Hematopoietic multipotent progenitor cell (in vitro differentiated cells): ENCODE measurements at regions not wholly inside any gene's neighbourhood (a gene's known extent, or its start where the extent isn't known, plus 50 kb on each side); places are given as distances from the start of the nearest gene placed in this dataset.
A peak's percentile ranks its signal among the peaks of the same experiment; 100 is the strongest.

Experiments used
- DNase-seq, 3 donors: peaks; one replicate each; pipeline ENCODE4 v3.0.0-alpha.2; 2011 to 2015; ENCODE audit warnings: low read depth in 2 of 3, low spot score in 2 of 3

GRCh38 chr19:32252333-32252669, 93.1 kb upstream of the ZNF507 start:
- DNase-seq, result no peak

DNA sequence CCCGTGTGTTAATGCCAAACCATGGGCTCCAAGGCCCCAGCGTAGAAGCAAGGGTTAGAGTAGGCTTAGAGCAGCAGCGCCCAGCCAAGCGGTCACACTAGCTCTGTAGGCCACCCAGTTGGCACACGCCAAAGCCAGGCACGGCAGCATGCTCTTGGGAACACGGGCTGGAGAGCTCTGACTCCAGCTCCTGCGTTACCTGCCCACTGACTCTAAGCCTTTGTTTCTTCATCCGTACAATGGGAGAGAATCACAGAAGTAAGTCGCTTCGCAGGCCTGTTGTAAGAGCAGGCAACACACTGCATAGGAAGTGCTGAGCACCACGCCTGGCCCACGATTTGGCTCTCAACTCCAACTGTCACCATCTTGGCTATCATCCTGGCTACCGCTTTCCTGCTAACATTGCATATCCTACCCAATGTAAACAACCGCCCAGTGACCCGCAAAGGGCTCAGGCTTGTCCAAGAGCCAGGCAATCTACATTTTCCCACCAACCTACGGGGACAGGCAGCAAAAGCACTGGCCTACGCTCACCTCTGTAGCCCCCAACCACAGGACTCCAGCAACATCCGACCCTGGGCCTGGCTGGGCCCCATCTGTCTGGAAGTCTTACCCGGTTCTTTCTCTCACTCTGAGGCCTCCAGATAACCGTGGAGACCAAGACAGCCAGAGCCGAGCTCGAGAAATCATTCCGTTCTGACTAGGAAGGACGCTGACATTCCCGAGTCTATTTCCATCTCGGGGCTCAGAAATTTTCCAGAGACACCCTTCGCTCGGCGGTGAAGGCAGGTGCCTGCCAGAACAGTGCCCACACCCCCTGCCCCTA, 91.5 kb upstream of the ZNF507 start:
- DNase-seq, result no peak

- DNase-seq, result no peak
These were observed 90.9 kb upstream of the ZNF507 start for GRCh38 chr19:32254509-32254890.

DNA sequence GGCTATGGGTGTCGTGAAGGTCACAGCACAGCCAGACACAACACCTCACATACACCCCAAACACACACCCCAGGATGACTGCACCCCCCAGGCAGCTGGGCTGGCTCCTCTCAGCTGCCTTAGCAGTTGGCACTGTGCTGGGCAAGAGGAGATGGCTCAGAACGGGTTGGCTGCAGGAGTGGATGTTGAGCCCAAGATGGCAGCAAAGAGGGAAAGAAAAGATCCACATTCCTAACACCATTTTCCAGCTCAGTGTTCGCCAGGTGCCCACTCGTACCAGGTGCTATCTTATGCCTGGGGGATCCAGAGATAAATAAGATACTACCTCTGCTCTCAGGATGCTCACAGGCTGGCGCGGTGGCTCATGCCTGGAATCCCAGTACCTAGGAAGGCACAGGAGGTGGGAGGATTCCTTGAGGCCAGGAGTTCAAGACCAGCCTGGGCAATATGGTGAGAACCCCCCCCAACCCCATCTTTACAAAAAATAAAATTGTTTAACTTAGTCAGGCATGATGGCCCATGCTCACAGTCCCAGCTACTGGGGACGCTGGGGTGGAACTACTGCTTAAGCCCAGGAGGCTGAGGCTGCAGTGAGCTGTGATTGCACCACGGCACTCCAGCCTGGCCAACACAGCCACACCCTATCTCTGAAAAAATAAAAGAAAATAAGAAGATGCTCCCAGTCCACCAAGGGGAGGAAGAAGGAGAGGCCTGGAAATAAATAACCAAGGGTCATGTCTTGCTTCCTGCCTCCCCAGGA, 89.7 kb upstream of the ZNF507 start:
- no peak for DNase-seq

DNA sequence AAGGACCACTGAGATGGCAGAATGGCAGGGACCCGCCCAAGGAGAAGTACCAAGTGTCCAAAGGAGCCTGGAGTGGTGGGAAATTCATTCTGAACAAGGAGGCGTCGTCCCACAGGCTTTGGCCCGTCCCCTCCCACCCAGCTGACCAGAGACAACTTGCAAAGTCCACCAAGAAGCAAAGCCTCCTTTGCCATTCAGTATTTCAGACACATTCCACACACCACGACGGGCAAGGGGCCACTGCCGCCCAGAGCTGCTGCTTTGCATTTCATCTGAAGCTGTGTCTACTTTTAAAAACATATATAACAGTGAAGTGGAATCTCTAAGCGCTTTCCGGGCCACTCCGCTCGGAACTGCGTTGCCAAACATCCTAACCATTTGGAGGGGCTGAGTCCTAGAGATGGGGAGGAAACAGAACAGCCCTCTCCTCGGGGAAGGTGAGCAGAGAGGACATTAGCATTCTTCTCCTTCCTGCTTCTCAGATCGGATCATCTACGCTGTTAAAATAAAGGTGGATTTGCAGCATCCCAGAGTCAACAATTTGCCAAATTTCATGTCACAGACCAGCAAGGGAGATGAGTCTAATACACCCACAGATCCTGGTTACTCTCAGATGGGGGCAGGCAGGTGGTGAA, 89.0 kb upstream of the ZNF507 start:
- no peak for DNase-seq

DNA sequence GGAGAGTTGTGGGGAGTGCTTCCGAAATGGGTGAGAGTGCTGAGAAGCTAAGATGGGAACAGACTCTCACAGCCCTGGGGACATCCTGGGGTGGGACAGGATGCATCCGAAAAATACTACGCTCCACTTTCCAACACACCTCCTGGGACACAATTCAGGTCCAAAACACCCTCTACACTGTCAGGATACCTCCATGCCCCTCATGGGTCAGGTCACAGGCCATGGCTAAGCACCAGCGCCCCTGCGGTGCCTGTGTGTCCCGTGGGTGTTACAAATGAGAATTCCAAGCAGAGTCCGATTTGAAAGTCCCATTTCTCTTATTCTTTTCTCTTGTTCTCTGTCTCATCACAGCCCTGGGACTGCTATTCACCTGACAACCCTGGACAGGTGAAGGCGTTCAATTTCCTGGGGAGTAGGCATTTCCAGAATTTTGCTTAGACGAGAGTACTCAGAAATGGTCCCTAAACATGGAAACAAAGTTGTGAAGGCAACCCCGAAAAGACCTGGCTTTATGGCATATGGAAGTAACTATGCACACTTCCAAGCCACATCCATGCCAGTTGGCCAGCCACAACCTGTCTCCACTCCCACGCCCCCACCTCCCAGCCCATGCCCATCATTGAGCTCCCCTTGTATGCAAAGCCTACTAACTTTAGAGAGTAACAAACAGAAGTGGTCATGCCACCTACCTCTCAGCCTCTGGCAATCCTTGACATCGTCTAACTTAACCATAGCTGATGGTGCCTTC, 87.9 kb upstream of the ZNF507 start:
- no peak for DNase-seq

DNA sequence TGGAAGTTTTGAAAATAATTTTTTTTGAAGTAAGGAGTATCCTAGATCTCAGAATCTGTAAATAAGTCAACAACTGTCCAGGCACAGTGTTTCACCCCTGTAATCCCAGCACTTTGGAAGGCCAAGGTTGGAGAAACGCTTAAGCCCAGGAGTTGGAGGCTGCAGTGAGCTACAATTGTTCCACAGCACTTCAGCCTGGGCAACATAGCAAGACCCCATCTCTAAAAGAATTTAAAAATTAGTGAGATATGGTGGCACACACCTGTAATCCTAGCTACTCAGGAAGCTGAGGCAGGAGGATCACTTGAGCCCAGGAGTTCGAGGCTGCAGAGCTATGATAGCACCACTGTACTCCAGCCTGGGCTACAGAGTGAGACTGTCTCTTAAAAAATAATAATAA, 87.2 kb upstream of the ZNF507 start:
- no peak for DNase-seq

DNA sequence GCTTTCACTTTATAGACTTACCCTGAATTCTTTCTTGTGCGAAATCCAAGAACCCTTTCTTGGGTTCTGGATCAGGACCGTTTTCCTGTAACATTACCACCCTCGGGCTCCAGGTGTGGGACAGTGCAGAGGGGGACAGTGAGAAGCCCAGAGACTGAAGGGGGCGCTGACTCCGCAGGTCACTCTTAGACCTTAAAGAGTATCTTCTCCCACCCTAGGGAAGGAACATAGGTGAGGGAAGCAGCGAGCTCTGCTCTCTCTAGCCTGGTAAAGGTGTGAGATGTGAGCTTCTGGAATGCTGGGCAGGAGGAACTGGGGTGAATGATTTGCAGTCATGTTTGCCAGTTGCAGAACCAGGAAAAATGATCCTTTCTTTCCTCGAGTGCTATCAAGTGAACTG, 80.8 kb upstream of the ZNF507 start:
- no peak for DNase-seq

GRCh38 chr19:32265995-32266394, 79.4 kb upstream of the ZNF507 start:
- no peak for DNase-seq

DNA sequence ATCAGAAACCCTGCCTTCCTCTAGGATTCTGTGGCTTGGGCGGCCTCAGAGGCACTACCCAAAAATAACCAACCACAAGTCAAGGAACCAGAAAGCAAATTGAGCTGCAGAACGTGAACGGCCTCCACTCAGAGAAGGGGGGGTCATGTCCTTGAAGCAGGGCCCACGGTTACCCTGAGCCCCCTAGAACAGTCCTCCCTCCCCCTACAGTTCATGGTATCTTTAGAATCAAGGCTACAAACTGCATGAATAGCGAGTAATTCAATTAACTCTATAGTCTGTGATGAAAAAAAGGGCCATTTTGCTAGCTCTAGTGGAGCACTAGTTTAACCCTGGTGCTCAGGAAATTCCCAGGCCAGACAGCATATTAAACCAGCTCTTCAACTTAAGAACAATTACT, 79.0 kb upstream of the ZNF507 start:
- no peak for DNase-seq

DNA sequence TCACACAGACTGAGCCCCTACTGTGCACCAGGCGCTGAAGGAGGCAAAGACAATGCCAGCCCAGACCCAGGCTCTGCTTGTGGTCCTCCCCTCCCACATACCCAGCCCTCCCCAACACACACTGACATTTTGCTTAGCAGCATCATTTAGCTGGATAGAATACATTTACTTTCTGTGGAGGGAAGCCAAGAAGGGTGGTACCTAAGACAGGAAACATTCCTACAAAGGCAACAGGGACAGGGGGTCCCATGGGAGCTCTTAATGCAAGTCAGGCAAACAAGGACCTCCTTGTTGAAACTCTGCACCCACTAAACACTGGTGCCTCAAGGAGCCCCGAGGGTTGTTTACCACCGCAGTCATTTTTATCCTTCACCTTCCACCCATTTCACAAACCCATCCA, 77.0 kb upstream of the ZNF507 start:
- no peak for DNase-seq

- DNase-seq, result peak in 1 of 3 donors; percentile 22
These were observed 75.6 kb upstream of the ZNF507 start for GRCh38 chr19:32269831-32270230.

DNA sequence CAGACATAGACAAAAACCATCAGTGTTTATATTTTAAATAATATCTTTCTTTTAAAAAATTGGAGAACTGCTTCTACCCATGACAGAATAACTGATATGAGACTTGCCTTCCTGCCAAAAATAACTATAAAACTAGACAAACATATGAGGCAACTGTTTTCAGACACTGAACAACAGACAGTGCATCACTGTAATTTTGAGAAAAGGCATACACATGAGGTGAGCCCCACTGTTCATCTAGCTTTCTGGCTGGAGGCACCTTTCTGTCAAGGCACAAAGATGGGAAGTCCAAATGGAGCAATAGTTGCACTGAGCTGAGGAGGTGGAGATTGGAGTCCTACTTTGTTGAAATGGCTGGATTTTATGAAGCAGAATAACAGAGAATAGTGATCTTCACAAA, 71.9 kb upstream of the ZNF507 start:
- no peak for DNase-seq

GRCh38 chr19:32287086-32287485, 58.3 kb upstream of the ZNF507 start:
- DNase-seq, result no peak

DNA sequence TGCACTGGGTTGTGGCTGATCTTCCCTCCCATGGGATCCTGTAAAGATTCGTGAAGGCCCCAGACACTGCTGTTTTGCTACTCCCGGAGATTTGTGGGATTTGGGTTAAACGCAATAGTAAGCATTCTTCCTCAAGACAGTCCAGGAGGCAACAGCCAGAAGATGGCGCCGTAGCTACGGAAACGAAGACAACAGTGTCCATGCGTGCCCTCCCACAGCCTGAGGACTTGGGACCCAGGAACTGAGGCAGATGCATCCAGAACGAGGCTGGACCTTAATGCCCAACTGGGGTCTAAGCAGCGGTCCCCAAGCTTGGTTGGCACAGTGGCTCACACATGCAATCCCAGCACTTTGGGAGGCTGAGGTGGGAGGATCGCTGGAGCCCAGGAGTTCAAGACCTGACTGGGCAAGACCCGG, 57.6 kb upstream of the ZNF507 start:
- DNase-seq, result peak in 2 of 3 donors; percentile 4 to 9

GRCh38 chr19:32289566-32290210, 55.7 kb upstream of the ZNF507 start:
- DNase-seq, result peak in 1 of 3 donors; percentile 40

- no peak for DNase-seq
These were observed 53.5 kb upstream of the ZNF507 start for GRCh38 chr19:32291876-32292275.

DNA sequence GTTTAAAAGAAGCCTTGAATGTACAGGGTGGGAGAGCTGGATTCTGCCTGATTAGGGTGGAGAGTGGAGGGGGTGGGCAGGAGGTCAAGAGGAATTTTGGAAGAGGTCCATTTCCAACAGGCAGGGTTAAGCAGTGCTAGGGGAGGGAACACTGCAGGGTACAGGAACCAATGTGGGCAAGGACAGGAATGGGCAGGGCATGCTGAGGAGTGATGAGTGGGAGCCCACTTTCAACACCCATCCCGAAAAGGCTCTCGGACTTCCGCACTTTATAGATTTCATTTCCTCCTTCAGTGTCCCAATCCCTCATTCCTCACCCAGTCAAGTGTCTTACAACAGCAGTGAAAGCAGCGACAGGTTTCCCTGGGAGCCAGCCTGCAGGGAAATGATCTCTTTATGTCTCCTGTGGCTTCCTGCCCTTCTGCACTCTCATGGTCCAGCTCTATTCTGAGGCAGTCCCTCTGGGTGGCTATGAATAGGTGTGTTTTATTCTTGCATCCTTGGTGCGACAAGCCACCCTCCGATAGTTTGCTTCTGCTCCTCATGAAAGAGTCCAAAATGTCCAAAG, 50.5 kb upstream of the ZNF507 start:
- no peak for DNase-seq
